HG03469 (cell line): ENCODE measurements at regions not wholly inside any gene's neighbourhood (a gene's known extent, or its start where the extent isn't known, plus 50 kb on each side); places are given as distances from the start of the nearest gene placed in this dataset.
A peak's percentile ranks its signal among the peaks of the same experiment; 100 is the strongest.

Experiments used
- ATAC-seq: cut with Tn5 transposase; IDR thresholded peaks from one replicate; pipeline ENCODE4 v1.9.1; 2021; ENCODE audit warnings: mild to moderate bottlenecking, moderate library complexity, moderate number of reproducible peaks; ENCODE audit not compliant: unreplicated experiment

DNA sequence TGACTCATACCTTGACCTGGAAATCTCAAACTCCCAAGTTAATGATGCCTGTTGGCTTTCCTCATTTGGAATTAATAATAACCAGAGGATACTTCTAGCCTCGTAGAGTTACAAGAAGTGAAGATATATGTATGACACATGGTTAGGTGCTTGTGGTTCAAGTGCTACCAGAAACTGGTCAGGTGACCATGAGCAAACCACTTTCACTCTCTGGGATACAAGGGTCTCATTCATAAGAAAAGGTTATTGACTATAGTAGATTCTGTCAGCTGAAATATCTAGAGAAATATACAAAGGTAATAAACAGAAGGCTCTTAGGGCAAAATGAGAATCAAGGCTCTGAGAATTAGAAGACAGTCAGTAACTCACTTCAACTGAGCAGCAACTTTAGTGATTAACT, 233.3 kb downstream of the KCNA4 start:
- no peak for ATAC-seq

DNA sequence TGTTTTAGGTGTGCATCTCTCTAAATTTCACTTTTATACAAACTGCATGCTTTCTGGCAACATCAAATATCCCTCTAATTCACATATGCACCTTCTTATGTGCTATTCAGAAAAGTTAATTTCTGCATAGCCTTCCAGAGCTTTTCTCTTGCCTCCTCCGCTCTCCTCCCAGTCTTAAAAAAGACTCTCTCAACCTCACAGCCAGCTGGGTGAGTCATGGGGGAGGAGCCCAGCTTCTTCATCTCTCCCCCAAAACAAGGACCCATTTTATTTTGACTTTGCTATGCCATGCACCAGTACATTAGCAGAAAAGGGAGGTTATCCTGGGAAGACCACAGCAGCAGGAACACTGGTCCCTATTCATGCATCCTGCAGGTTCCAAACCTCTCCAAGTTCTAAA, 234.4 kb downstream of the KCNA4 start:
- ATAC-seq, result no peak

DNA sequence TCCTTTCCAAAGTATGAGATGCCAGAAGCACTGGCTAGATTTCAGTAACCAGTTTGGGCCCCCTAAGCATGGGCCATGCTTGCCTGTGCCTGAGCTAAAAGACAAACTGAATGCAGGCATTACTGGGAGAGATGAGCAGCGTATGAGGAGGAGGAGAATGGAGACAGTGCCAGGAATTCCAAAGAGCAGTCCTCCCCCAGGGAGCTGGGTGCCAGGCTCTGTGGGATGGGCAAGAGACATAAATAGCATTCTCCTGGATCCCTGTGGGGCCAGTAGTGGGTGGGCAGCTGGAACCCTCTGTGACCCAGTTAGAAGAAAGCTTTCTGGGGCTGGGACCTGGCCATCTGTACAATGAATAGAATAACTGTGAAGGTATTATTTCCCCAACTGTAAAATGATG, 235.6 kb downstream of the KCNA4 start:
- ATAC-seq, result no peak

DNA sequence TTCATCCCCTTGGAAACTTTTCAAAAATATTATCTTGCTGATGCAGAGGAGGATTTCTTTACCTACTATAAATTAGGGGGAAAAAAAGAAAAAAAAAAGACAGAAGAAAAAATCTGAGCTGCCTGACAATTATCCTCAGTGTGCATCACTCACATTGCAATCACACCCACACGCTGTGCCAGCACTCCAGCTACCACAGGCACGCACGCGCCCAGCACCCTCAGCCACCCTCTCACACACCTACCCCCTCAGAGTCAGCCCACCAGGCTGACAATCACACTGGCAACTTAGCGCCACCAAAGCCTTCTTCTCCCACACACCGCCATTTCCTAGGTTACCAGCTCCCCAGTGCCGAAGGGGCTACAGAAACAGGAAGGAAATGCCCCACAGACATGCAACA, 236.1 kb downstream of the KCNA4 start:
- no peak for ATAC-seq

DNA sequence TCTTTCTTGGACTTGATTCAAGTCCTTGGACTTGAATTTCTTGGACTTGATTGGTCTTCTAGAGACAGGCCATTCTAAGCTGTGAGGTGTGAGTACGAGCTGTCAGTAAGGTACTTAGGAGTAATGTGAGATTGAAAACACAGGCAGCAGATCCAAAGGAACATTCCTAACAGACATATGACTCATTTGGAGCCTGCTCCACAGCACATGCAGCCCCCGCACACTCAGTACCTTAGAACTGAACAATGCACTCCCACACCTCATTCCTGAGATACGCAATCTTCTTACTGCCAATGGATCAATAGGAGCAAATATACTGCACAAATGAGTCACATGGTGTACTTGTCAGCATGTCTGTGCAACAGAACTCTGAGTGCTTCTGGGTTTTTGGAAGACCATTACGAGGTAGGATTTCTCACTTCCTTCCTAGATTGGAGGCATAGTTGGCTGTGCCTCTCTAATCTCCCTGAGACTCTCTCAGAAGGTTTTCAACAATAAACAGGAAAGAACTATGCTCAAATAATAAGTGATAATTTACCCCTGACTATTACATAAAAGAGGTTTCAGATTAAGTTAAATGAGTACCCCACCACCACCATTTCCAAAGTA, 243.1 kb downstream of the KCNA4 start:
- ATAC-seq, result no peak

DNA sequence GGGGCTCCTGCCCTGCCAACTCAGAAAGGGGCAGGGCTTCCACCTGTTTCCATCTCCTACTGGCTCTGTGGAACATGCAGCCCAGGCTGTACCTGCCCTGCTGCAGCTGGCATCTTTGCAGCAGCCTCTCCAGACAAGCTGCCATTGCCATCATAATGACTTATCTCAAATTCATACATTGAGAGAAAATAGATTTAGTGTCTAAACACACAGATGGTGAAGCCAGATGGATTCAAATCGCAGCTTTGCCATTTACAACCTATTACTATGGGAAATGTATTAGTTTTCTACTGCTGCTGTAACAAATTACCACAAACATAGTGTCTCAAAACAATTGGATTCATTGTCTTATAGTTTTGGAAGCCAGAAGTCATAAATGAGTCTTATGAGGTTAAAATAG, 260.0 kb downstream of the KCNA4 start:
- ATAC-seq, result no peak

DNA sequence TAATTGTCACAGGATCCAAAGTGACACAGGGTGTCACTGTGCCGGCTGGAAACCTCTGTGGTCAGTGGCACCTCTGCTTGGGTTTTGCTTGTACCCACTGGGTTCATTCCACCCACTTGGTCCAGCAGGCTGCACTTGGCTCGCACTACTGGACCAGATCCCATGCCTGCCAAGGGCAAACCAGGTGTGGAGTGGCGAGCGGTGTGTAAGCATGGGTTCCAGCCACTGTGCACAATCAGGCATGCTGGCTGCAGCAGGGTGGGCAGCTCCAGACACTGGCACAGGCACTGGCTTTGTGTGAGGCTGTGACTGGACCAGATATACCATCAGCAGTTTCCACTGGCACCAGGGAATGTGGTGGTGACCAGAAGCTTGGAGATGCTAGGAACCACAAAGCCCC, 261.4 kb downstream of the KCNA4 start:
- no peak for ATAC-seq

DNA sequence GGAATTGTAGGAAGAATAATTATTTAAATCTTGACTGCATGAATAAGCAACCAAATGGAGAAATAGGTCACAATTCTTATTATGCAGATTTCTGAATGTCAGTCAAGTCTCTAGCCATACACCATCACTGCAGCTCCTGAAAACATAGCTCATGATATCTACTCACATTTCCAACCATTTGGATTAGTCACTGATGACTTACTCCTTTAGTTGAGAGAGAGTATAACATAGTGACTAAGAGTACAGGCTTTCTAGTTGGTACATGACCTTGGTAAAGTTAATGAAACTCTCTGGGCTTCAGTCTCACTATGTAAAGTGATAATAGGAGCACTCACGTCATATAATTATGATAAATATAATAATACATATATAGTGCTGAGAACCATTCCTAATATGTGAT, 265.2 kb downstream of the KCNA4 start:
- no peak for ATAC-seq

DNA sequence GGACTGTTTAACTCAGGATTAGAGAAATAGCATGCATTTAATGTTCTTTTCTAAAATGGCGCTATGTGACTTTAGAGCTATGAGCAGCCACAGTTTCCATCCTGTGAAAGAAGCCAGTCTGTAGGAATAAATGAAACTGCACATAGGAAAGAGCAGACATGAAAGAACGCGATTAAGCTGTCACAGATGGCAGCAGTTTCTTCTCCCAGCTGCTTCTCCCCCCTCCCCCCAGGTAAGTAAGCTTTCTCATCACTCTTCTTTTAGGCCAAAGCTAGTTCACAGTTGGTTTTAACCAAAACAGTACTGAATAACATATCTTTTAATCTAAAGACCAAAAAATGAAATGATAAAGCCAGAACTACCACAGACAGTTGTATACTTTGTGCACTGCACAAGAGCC, 266.4 kb downstream of the KCNA4 start:
- no peak for ATAC-seq

DNA sequence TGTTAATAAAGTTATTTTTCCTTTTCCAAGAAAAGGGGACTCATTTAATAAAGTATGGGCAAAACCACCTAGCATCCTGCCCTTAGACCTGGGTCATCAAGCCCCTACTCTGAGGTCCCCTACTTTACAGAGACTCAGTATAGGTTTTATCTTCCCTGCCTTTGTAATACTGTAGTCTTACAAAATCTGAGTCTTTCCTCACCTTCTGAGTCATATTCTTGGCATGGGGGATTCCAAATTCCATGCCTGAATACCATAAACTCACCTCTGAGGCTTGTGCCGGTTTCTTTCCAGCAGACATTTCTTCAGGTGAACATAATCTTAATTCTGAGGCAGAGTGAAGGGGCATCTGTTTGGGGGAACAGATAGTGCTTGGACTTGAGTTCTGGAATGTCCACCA, 282.5 kb downstream of the KCNA4 start:
- ATAC-seq, result no peak

DNA sequence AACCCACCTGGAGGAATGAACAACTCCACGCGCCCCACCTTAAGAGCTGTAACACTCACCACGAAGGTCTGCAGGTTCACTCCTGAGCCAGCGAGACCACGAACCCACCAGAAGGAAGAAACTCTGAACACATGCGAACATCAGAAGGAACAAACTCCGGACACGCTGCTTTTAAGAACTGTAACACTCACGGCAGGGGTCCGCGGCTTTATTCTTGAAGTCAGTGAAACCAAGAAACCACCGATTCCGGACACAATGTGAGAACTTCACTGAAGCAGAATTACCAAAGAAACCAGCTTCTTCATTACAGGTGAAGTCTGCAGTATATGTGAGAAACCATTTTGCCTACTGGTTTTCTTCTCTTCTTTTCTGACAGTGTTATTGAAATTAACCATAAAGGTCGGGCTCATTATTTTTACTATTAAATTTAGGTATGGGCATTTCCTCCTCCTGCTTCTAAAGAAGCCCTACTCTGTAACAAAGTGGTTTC, 303.0 kb downstream of the KCNA4 start:
- ATAC-seq, result no peak

DNA sequence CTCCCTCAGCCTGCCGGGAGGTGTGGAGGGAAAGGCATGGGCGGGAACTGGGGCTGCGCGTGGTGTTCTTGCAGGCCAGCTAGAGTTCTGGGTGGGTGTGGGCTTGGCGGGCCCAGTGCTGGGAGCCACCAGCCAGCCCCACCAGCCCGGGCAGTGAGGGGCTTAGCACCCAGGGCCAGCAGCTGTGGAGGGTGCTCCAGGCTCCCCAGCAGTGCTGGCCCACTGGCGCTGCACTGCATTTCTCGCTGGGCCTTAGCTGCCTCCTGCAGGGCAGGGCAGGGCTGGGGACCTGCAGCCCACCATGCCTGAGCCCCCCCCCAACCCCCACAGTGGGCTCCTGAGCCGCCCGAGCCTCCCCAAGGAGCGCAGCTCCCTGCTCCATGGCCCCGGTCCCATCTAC, 304.2 kb downstream of the KCNA4 start:
- no peak for ATAC-seq

DNA sequence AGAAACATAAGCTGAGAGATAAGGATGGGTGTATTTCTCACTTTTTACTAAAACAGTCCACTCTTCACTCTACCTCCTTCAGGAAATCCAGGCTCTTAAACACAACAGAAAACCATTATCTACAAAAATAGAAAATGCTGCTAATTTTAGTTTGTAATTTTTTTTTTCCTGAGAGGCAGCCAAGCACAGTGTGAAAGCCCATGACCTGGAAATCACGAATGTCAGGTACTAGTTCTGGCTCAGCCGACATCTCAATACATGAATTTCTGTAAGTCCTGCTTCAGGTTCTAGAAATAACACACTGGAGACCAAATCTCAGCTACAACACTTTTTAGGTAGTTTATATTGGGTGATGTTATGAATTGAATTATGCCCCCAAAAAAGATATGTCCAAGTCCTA, 308.9 kb downstream of the KCNA4 start:
- no peak for ATAC-seq

DNA sequence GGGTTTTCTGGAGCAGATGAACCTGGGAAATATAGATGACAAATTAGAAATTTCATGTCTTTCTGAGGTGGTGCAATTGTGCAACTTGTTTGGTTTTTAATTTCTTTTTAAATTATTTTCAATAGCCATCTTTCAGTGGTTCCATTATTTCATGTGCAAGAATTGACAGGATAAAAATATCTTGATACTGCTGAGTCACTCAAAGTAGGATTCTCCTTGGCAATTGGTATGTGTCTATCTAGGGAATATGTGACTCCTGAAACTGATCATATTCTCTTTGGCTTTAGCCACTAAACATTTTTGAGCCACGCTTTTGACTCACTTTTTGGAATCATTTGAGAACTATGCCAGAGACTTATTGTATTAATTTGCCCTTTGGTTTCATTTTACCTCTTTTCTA, 331.5 kb downstream of the KCNA4 start:
- ATAC-seq, result no peak

DNA sequence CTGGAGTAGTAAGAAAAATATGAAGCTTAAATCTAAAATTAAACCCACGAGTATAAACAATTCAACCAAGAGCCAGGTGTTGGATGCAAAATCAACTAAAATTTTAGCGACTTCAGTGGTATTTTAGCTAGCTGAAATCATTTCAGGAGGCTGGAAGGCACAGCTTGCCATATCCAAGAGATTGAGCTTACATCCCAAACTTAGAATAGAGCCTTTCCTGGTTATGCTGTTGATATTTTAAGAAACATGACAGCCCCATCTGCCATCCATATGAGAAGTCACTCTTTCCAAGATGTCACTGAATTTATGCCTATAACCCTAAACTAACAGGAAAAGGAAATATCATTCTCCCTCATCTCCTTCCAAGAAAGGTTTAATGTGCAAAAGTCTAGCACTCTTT, 334.0 kb downstream of the KCNA4 start:
- no peak for ATAC-seq

DNA sequence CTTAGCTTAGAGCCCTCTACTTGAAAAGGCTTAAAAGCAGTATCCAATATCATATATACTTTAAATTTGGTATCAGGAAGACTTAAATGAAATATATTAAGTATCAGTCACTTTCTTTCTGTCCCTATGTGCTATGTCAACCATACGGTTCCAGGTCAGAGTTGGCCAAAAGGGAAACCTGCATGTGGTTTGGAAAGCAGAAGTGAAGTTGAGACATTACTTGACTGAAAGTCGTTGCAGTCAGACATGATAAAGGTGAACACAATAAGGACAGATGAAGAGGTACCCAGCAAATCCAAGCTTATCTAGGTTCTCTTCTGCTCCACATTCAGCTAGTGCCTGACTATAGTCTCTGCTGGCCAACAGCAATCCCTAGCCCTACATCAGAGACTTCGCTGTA, 336.8 kb downstream of the KCNA4 start:
- ATAC-seq, result peak; percentile 82

DNA sequence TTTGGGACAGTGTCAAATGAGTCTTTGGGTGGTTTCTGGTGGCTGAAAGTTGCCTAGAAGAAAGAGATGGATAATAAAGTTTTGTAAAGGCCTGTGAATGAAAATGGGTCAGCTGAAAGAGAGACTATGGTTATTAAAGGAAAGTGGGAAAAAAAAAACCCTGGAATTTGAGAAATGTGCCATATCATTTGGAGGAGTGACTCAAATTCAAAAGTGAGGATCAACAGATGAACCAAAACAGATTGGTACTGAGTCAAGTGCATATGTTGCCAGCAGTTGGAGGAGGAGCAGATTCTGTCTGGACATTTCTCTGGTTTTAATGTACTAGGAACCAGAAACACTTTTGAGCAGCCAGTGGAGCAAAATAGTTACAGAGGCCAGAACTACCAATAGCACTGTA, 339.8 kb downstream of the KCNA4 start:
- ATAC-seq, result no peak

DNA sequence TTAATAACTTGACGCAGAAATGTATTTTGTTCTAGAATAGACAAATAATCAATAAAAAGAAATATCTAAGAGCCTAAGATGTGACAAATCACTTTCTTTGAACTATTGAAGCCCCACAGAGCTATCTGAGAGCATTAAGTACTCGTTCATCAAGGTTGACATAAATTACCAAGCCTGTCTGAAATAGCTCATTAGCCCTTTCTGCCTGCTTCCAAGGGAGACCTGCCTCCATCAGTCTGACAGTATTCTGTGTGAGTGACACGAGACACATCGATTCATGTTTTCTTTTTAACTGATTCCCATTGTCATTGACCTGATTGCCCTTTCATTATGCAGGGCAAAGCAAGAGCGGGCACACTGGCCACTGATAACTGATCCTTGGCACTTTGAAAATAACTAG, 347.5 kb downstream of the KCNA4 start:
- no peak for ATAC-seq

DNA sequence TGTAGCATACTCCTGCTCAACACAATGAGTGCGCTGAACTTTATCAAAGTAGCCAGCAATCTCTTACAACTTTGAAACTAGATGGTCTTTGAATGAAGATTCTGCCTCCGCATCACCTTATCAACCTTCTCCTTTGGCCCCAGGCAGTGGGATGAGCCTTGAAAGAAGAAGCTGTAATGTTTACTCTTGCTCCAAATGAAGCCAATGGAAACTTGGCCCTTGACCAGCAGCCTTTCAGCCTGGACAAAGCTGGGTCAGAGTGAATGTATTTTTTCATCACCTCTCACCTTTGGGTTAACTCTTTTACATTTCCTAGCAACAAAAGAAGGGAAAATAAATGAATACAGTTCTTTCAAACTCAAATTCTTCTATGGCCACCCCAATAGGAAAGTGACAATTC, 359.1 kb downstream of the KCNA4 start:
- ATAC-seq, result no peak

DNA sequence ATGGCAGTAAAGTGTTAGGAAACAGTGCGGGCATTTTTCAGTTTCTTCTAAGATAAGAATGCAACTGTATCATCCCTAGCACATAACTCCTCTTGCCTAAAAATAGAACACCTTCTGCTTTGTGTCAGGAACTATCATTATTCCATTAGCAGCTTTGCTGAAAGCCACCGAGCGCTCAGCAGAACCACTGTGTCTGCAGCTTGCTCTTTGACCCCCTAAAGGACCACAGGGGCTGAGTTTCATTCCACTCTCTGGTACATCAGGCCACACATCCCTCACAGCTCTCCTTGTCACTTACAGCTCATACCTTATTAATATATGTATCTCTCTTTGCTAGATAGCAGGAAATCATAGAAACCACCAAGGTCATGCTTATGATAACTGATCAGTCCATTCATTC, 360.2 kb downstream of the KCNA4 start:
- no peak for ATAC-seq

DNA sequence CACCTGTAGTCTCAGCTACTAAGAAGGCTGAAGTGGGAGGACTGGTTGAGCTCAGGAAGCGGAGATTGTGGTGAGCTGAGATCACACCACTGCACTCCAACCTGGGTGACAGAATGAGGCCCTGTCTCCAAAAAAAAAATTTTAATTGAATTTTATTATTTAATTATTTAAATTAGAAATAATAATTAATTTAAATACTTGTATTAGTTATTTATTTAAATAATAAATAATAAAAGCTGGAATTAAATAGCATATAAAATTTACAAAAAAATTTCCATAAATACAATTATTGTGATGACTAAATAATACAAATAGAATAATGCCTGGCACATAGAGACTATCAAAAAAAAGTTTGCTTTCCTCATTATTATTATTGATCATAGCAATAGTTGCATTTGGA, 371.5 kb downstream of the KCNA4 start:
- ATAC-seq, result no peak

DNA sequence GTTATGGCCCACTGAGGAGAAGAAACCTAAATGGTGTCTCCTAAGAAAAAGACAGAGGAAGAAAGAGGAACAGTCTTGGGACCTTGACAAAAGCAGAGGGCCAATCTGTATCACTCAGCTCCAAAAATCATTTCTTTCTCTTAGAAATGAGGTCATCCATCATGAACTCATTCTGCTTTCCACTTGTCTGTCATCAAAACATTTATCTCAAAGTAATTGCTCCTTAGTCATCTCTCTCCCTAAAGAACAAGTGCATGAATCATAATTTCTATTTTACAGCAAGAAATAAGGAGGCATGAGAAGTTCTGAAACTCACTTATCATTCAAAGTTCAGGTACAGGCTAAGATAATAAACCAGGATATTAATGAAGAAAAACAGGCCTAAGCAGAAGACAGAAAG, 375.6 kb downstream of the KCNA4 start:
- no peak for ATAC-seq

DNA sequence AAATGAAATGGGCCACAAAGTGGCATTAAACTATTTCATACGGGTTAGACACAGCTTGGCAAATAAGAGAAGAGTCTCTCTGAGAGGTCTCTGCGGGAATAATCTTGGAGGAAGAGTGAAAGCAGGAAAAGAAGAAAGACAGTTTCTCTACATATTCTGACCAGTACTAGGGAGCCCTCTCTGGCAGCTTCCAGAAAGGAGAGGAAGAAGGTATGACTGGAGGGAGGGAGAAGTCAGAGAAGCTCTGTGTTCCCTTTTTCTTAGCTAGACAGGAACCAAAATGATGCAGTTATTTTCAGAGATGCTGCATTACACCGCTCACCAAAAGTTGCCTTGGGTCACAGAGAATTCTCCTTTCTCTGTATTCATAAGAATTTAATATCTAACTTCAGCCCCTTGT, 382.1 kb downstream of the KCNA4 start:
- ATAC-seq, result no peak

DNA sequence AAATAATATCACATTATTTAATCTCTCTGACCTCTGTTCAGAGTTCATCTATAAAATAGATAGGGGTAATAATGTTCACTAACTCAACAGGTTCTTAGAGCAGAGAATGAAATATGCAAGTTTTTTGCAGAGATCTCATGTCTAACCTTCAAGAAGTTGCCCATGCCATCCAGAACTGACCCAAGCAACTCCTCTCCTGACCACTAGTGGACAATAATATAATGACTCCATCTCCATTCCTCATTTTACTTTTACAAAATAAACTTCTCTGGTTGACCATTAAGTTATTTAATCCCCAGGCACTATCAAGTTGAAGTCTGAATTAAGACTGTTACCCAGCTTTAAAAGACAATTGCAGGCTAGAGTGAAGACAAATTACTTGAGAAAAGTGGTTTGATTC, 382.6 kb downstream of the KCNA4 start:
- no peak for ATAC-seq
